ENCODE measurements at regions not wholly inside any gene's neighbourhood (a gene's known extent, or its start where the extent isn't known, plus 50 kb on each side); places are given as distances from the start of the nearest gene placed in this dataset.
"Not testable (repeated sequence)": the region's sequence is repeated elsewhere in the genome, so short reads cannot be mapped to it uniquely, and the experiment has no call there.

DNA sequence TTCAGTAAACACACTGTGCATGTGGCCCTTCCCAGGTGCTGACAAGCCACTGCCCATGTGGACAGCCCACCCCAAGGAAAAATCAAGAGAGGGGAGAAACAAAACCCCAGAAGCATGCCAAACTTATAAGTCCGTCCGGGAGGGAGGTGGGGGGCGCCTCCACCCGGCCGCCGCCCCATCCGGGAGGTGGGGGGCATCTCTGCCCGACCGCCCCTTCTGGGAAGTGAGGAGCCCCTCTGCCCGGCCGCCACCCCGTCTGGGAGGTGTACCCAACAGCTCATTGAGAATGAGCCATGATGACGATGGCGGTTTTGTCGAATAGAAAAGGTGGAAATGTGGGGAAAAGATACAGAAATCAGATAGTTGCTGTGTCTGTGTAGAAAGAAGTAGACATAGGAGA is 53.8 kb upstream of the C2CD4B start:
- DNase-seq (ENCODE audit: low read depth), result no peak

DNA sequence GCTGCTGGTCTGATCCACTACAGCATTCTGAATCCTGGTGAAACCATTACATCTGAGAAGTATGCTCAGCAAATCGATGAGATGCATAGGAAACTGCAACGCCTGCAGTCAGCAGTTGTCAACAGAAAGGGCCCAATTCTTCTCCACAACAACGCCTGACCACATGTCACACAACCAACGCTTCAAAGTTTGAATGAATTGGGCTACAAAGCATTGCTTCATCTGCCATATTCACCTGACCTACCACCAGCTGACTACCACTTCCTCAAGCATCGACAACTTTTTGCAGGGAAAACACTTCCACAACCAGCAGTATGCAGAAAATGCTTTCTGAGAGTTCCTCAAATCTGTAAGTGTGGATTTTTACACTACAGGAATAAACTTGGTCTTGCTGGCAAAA is 54.7 kb upstream of the C2CD4B start:
- no peak for DNase-seq (ENCODE audit: low read depth)

DNA sequence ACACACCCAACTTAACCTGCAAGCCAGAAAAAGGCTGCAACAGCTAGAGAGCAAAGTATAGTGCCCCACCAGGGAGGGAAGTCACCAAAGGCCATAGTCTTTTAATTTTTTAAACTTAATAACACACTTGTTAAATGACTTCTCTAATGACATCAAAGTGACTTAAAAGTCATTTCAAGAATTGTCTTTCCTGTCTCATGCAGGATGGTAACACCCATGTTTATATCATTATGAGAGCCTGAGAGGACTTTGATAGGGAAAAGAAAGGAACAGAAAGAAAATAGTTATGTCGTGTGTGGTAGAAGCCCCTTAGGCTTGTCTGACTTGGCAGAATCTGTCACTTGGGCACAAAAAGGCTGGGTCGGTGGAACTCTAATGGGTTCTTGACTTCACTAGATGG is 57.9 kb upstream of the C2CD4B start:
- no peak for DNase-seq (ENCODE audit: low read depth)

DNA sequence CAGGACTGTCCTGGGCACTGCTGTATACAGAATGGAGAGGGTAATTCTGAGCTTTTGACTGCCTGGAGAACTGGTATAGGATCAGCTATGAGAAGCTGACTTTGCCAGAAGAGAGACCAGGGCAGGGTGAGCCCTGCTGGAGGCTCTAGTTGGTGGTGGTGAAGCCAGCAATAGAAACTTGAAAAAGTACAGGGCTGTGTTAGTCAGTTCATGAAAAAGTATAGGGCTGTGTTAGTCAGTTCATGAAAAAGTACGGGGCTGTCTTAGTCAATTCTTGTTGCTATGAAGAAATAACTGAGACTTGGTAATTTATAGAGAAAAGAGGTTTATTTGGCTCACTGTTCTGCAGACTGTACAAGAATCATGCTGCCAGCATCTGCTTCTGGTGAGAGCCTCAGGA is 63.5 kb upstream of the C2CD4B start:
- DNase-seq (ENCODE audit: low read depth), result no peak

DNA sequence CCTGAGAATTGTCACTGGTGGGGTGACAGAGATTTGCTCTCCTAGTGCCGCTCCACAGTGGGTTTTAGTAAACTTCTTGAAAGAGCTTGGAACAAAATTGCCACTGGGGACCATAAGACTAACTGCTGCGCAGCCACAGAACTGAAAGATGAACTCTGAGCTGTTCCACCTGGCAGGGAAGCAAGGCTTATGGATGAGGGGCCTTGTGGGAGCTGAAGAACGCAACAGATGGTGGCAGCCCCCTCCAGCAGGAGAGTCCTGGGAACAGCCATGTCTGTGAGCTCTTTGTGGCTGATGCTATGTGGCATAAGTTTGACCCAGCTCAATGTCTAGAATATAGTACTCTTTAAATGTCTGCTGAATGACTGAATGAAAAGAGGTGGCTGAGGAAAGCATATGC is 66.8 kb upstream of the C2CD4B start:
- no peak for DNase-seq (ENCODE audit: low read depth)

DNA sequence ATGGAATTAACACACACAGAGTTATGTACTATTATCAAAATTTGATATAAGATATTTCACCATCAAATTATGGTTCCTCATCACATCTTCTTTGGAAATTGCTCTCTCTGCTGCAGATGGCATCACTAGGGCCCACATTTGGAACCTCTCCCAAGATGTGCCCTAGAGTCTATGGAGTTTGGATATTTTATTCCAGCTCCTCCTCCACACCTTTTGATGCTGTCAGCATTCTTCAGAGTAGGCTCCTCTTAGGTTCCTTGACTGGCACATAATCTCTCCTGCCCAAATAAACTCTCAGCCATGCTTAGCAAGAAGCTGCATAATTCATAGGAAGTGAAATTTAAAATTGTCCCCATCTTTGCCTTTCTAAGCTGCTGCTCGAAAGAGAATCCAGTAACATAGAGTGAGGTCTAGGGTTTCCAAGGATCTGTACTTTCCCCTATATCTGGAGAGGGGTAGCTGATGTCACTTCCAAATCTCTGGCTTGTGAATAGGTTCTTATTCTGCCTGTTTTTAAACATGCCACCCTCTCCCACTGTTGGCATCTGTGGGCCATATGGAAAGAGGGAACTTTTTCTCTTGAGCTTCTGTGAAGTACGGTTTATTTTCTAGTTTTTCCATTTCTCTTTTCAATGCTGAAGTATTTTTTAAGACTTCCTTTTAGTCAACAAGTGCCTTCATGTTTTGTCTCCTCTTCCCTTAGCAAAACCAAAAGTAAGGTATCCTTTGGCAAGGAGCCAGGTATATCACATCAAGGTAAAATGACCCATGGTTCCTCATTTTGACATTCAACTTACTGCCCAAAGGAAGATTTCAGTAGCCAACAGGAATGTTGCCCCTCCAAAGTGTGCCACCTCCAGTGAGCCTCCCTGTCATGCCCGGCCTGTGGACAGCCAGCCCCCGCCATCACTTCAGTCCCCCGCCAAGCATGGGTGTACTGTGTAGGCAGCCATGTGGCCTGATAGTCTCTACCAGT is 75.3 kb upstream of the C2CD4B start:
- DNase-seq (ENCODE audit: low read depth), result no peak

DNA sequence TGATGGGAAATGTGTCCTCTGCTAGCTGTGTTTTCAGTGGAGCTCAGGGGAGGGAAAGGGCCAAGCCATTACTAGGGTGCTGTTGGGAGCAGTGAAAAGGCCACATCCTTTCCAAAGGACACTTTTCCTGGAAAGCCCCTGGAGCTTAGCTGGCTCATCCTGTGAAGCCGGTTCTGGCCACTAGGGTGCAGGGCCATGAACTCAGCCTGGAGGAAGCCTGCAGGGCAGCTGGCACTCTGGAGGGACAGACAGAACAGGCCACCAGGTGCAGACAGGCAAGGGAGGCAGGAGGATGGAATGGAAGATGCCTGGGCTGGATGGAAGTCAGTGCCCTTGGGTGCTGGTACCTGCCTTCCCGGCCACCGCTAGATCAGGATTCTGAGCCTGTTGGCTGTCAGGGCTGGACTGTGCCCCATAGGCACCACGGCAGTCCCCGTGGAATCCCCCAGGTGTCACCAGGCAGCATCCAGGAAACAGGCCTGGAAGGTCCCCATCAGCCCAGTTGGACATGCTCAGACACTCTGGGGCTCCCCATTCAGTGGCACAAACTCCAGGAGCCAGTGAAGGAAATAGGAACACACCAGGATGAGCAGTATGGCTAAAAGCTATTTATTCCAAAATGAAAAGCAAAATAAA is 76.2 kb upstream of the C2CD4B start:
- DNase-seq (ENCODE audit: low read depth), result no peak

DNA sequence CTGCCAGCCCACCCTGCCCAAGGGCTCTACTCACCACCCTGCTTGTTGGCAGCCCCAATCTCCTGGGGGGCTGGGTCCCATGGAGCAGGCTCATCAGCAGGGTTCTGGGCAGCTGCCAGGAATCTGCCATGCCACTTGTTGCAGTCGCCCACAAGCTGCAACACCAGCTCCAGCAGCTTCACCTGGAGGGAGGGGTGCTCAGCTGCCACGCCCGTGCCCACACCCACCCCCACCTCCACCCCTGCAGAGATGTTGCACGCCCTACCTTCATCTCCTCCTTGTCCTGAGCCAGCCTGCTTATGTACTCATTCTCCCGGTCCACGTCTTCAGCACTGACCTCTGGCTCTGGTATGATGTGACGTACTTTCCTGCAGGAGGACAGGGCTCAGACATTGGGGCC is 77.9 kb upstream of the C2CD4B start:
- DNase-seq (ENCODE audit: low read depth), result no peak

DNA sequence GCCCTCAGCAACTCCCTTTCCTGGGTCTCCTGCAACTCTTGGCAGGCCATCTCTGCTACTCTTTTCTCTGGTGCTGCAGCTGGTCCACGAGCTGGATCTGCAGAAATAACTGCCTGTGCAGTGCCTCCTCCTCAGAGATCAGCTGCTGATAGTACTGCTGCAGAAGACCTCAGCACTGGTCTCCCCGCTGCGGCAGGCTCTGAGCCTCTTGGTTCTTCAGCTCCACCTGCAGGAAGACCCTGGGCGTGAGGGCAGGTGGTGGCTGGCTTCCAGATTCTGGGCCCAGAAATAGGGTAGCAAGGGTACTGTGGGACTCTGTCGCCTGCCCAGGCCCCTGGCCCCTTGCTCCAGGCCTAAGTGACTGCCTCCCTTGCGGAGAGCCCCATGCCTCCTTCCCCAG is 79.7 kb upstream of the C2CD4B start:
- DNase-seq (ENCODE audit: low read depth), result no peak

DNA sequence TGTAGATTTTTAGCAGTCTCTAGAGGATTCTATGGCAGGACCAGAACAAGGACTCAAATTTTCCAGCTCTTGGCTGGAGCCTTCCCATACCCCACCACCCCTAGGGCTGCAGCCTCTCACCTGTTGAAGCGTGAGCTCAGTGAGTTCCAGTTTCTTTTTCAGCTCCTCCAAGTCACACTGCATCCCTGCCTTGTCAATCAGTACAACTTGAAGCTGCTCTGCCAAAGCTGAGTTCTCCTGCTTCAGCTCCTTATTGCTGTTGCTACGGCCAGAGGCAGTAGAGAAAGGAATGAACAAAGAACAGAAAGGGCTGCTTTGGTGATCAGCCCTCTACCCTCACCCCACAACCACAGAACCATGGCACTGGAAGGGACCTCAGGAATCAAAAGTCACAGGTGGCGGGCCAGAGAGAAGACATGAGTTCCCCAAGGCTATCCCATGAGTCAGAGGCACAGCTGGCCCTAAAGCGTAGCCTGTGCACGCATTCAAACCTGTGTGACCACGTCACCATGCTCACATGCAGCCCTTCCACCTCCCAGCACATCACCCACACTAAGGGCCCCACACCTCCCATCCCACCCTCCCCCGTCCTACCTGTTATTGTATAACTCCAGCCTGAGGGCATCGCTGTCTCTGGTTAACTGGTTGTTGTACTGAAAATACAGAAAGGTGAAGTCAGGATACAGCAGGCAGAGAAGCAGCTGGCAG is 83.3 kb upstream of the C2CD4B start:
- DNase-seq (ENCODE audit: low read depth), result no peak

DNA sequence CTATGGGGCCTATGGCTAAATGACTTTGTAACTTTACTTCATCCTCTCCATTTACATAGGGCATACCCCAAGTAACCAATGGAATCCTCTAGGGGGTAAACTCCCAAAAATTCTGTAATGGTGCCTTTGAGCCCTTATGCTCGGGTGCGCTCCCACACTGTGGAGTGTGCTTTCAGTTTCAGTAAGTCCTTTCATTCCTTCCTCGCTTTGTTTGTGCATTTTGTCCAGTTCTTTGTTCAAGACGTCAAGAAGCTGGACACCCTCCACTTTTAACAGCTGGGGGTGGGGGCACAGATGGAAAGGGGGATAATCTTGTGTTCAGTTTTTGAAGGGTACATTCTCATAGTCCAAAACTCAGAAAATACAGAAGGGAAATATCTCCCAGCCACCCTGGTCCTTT is 84.4 kb upstream of the C2CD4B start:
- no peak for DNase-seq (ENCODE audit: low read depth)

DNA sequence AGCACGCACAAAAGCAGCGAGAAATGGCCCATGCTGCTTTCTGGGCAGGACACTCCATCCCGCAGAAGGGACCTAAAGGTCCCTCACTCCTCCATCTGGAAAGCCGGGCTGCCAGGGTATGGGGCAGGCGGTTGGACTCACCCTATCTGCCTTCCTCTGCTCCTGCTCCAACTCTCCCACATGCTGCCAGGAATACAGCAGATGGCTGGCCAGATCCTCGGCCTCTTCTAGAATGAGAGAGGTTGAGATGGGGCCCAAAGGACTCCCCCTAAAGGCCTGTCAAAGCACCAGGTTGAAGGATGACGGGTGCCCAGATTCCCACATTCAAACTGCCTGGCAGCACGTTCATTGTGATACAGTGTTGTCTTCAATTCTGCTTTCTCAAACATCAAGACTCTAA is 85.1 kb upstream of the C2CD4B start:
- no peak for DNase-seq (ENCODE audit: low read depth)

DNA sequence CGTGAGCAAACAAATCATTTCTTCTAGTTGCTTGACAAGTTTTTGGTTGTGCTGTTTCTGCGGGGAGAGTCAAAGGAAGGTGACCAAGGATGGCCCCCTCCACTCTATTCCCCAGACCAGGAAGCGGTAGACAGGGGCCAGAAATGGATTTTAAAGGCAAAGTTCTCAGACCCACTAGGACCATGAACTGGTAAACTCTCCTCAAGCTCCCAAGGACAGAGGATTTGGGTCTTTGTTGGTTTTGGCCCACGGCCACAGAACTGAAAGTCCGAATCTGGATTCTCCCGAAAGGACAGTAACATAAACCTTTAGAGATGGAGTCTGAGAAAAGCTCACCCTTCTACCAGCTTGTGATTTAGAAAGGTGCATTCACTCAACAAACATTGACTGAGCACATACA is 85.9 kb upstream of the C2CD4B start:
- DNase-seq (ENCODE audit: low read depth), result no peak

DNA sequence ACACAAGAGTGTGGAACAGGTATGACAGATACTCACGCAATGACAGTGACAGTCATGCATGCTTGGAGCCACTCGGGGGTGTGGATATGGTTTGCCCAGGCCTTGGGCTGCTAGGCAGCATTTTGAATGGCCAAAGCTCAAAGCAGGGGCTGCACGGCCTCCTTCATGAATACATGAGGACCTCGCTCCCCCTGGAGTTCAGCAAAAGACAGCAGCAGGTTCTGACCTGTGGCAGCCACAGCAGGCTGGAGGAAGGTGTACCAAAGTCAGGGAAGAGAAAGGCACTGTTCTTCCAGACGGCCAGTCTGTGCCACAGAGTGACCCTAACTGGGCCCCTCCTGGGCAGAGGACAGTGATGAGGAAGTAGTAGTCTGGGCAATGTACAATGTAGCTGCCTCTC is 88.2 kb upstream of the C2CD4B start:
- DNase-seq (ENCODE audit: low read depth), result no peak

DNA sequence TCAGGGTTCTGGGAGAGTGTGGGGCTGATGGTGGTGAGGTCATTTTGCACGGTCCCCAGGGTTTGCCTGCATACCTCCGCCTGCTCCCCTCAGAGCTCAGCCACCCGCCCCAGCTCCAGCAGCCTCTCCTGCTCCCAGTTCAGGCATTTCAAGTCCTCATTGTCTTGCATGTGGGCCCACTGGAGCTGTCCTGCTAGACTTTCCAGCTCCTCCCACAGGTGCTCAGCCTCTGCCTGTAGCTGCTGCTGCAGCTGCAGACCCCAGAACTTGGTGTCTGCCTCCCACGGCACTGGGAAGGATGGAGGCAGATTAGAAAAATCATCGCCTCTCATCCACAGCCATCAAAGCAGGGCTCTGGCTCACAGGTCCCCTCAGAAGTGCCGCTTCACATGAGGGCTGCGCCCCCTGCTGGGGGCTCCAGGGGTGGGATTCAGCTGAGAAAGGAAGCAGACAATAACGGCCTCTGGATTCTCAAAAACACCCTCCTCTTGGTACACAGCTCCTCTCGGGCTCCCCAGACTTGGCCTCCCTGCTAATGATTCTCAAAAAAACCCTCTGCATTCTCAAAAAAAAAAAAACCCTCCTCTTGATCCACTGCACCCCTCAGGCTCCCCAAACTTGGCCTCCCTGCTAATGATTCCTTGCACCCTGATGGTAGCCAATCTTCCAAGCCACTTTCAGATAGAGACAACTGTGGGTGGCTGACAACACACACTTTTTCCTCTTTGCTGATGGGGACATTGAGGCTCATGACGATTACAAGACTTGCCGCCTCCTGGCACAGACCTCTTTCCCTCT is 89.3 kb upstream of the C2CD4B start:
- DNase-seq (ENCODE audit: low read depth), result peak; percentile 12

DNA sequence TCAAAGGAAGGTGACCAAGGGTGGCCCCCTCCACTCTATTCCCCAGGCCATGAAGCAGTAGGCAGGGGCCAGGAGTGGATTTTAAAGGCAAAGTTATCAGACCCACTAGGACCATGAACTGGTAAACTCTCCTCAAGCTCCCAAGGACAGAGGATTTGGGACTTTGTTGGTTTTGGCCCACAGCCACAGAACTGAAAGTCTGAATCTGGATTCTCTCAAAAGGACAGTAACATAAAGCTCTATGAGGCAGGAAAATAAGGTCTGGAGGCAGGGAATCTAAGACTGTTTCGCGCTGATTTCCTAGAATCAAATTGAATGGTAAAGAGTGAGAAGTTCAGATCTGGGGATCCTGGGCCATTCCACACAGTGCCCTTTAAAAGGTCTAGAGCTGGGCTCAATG is 91.3 kb upstream of the C2CD4B start:
- DNase-seq (ENCODE audit: low read depth), result not testable (repeated sequence)

DNA sequence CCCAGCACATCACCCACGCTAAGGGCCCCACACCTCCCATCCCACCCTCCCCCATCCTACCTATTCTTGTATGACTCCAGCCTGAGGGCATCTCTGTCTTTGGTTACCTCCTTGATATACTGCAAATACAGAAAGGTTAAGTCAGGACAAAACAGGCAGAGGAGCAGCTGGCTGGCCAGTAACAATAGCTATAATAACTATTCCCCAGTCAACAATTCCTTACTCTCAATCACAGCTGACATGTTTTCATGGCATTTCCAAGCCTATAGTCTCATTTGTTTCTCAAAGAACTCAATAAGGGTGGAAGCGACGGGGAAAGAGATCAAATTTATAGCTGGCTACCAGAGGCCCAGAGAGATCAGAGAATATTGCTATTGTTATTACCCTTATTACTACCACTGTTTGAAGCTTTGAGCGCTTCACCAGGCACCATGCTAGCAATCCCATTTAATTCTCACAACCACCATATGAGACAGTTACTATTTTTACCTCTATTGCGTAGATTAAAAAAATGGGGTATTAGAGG is 93.0 kb upstream of the C2CD4B start:
- DNase-seq (ENCODE audit: low read depth), result no peak

DNA sequence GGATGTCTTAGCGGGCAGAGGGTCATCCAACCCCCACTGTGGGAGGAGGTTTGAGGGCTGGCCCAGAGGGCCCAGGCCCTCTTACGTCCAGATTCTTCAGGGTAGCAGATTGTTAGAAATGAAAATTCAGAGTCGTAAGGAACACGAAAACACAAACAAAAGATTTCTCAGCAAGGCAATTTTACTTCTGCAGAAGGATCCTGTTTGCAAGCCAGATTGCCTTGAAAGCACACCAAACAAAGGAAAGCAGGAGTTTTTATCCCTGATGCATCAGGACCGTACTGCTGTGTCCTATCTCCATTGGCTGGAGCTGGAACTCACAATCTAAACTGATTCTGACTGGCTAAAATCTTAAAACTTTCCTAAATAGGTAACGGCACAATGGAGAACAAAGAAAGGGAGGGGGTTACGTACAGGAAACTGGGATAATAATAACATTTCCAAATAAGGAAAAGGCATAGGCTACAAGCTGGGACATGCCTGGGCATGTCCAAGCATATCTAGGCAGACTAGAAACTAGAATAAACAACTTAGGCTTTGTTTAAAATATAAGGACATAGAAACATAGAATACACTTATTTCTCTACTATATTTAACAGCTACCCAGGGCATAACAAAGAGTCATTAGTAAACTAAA is 97.3 kb upstream of the C2CD4B start:
- no peak for DNase-seq (ENCODE audit: low read depth)

DNA sequence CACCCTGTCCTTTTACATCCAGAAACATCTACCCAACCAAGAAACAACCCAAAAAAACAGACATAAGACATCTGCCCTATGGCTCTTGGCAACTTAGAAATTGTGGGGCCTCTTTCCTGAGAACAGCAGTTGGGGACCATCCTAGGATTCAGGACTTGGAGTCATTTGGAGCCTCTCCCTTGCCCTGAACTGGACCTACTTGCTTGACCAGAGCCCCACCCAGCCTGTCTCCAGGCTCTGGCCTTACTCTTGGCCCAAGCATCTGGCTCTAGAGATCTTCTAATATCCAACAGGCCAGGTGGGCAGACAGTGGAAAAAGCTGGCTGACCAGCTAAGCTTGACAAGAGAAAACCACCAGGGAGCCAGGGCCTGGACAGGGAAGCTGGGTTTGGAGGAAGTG is 99.1 kb upstream of the C2CD4B start:
- no peak for DNase-seq (ENCODE audit: low read depth)

DNA sequence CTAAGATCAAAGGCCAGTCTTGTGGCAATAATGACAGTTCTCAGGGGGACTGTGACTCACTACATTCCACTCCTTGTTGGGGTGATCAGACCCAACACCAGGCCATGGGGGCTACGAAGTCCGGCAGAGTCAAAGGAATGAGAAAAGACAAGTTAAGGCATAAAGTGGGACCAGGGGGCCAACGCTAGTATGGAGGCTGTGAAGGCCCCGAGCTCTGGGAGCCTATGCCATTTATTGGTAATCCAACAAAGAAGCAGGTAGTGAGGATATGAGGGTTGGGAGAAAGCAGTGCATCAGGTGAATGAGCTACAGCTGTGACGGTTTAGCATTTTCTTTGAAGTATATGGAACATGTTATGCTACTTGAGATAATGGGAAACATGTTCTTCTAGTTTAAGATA is 104.4 kb upstream of the C2CD4B start:
- no peak for DNase-seq (ENCODE audit: low read depth)

DNA sequence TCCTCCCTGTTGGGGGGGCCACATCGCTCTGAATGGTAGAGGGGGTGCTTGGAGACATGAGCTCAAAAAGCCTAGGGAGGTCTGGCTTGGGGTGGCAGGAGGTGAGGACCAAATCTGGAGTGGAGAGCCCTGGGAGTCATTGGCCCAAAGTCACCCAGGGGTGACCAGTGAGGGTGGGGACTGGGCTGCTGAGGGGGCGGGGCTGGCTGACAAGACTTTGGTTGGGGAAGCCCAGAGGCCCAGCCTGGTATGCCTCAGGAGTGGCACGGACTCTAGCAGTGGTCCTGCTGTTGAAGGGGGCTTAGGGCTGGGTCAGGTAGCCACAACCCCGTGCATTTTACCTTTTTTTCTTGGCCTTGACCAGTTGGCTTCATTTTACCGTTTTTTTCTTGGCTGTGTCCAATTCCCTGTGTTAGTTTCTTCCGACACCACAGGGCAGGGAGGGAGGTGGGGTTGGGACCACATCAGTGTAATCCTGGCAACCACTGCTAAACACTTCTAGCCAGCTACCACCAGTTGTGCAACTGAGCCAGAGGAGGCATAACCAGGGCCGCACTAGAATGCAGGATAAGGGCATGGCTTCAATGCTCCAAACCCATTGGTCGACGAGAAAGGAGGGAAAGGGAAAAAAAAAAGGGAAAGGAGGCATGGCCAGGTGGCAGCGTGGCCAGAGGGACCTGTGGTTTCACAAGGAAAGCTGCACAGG is 105.3 kb upstream of the C2CD4B start:
- no peak for DNase-seq (ENCODE audit: low read depth)
